Aorta (tissue), 5 donors: ENCODE measurements at regions not wholly inside any gene's neighbourhood (a gene's known extent, or its start where the extent isn't known, plus 50 kb on each side); places are given as distances from the start of the nearest gene placed in this dataset.

ENCODE experiments used
- ATAC-seq: fragments of 200-7000 bp; cut with Tn5 transposase; one replicate; pipeline ENCODE4 v1.9.1; 2022; ENCODE audit warnings: moderate library complexity; ENCODE audit not compliant: low FRiP score
- DNase-seq, 2 donors: peaks; one replicate each; pipeline ENCODE4 v3.0.0-alpha.2; 2020
- H3K27ac ChIP-seq, 2 donors: one replicate each; pipeline ENCODE4 v1.5.1; 2013; ENCODE audit warnings: low read length in 2 of 2, mild to moderate bottlenecking in 2 of 2, moderate library complexity in 2 of 2, control low read depth in 1 of 2, inconsistent platforms in 1 of 2, low read depth in 1 of 2
- H3K27me3 ChIP-seq, 2 donors: one replicate each; pipeline ENCODE4 v1.6.1; 2013; ENCODE audit warnings: control low read depth in 1 of 2, low read length in 1 of 2, mild to moderate bottlenecking in 1 of 2, moderate library complexity in 1 of 2; ENCODE audit not compliant: insufficient read depth in 2 of 2, control insufficient read depth in 1 of 2
- H3K36me3 ChIP-seq, 2 donors: one replicate each; pipeline ENCODE4 v1.6.1; 2013; ENCODE audit warnings: control low read depth in 1 of 2, low read length in 1 of 2, mild to moderate bottlenecking in 1 of 2; ENCODE audit not compliant: insufficient read depth in 2 of 2, control insufficient read depth in 1 of 2
- H3K4me1 ChIP-seq, 2 donors: one replicate each; pipeline ENCODE4 v1.6.1; 2013; ENCODE audit warnings: low read length in 2 of 2, control low read depth in 1 of 2, mild to moderate bottlenecking in 1 of 2, moderate library complexity in 1 of 2; ENCODE audit not compliant: insufficient read depth in 2 of 2, control insufficient read depth in 1 of 2
- H3K4me3 ChIP-seq, 2 donors: one replicate each; pipeline ENCODE4 v1.5.1; 2013; ENCODE audit warnings: low read length in 2 of 2, control low read depth in 1 of 2, mild to moderate bottlenecking in 1 of 2
- H3K9me3 ChIP-seq: one replicate; pipeline ENCODE4 v1.6.1; 2013; ENCODE audit warnings: mild to moderate bottlenecking, low read length; ENCODE audit not compliant: control insufficient read depth
- WGBS, 2 donors: extraction: QIAGEN DNeasy Blood & Tissue Kit; methylation state at CpG; one replicate each; pipeline ENCODE4 v1.1.7; 2013; 5-methylcytosine and 5-hydroxymethylcytosine counted together
- intact Hi-C, 2 donors: fragments of 100-400 bp; cut with DNase I; formaldehyde crosslinking; loops; one replicate each; pipeline versions ENCODE4 v1.14.2 to v1.15.0; 2022
- donor health status: healthy with polysubstance abuse.
- donor health status: Bipolar disorder and iron deficiency.
- donor health status: DM: no; HTN: no; CAD: no.
- donor health status: DM: no; HTN: no; CAD: no.
- donor health status: DM: yes; HTN: yes; CAD: no.

GRCh38 chr9:14395317-14396082 lies 81.6 kb upstream of the NFIB start:
- Histone ChIP-seq H3K27ac (no peak overlapping the region), H3K4me3 (no peak overlapping the region), H3K4me1 (no peaks in the 10 kb centered on the region), H3K36me3 (no peaks in the 10 kb centered on the region), H3K9me3 (peaks cover 2% of the 10 kb centered on the region), H3K27me3 (peaks cover 0 to 2% of the 10 kb centered on the region in 2 donors)
- DNase-seq (no peak), ATAC-seq (no peak)
- WGBS, 2 donors = 93 to 95% methylated on average over 11 of the region's 11 CpGs
- intact Hi-C loops = no loop called here

GRCh38 chr9:14393418-14393817 lies 79.5 kb upstream of the NFIB start:
- no peaks in the 10 kb centered on the region for H3K4me1 ChIP-seq
- peaks cover 2% of the 10 kb centered on the region for H3K9me3 ChIP-seq
- intact Hi-C loops = no loop called here
- H3K36me3 ChIP-seq = no peaks in the 10 kb centered on the region
- no peak for DNase-seq
- peaks cover 0 to 2% of the 10 kb centered on the region in 2 donors for H3K27me3 ChIP-seq
- 76 to 84% methylated on average over 2 of the region's 2 CpGs for WGBS, 2 donors
- H3K27ac ChIP-seq = no peak overlapping the region
- ATAC-seq = no peak
- no peak overlapping the region for H3K4me3 ChIP-seq

- no peak overlapping the region for H3K4me3 ChIP-seq
- peaks cover 0 to 2% of the 10 kb centered on the region in 2 donors for H3K27me3 ChIP-seq
- H3K36me3 ChIP-seq = no peaks in the 10 kb centered on the region
- H3K4me1 ChIP-seq = no peaks in the 10 kb centered on the region
- no peak for ATAC-seq
- H3K27ac ChIP-seq = no peak overlapping the region
- DNase-seq = no peak
- intact Hi-C loops = no loop called here
- H3K9me3 ChIP-seq = peaks cover 2% of the 10 kb centered on the region
- WGBS, 2 donors = 69 to 73% methylated on average over 3 of the region's 3 CpGs
These were observed 77.7 kb upstream of the NFIB start for GRCh38 chr9:14391620-14392019.

GRCh38 chr9:14389657-14390056 lies 75.7 kb upstream of the NFIB start:
- no peaks in the 10 kb centered on the region for H3K4me1 ChIP-seq

GRCh38 chr9:14389146-14389545 lies 75.2 kb upstream of the NFIB start:
- whole genome bisulfite sequencing, 2 donors = 85 to 87% methylated on average over 1 of the region's 1 CpG
- Histone ChIP-seq H3K27me3 (peaks cover 0 to 2% of the 10 kb centered on the region in 2 donors), H3K4me3 (no peak overlapping the region), H3K36me3 (no peaks in the 10 kb centered on the region), H3K27ac (no peak overlapping the region), H3K9me3 (peaks cover 2% of the 10 kb centered on the region), H3K4me1 (no peaks in the 10 kb centered on the region)
- DNase-seq (no peak), ATAC-seq (no peak)
- intact Hi-C loops = no loop called here

More at GRCh38 chr9:14389657-14390056, 75.7 kb upstream of the NFIB start:
- Histone ChIP-seq H3K27me3 (peaks cover 0 to 2% of the 10 kb centered on the region in 2 donors), H3K4me3 (no peak overlapping the region), H3K9me3 (peaks cover 2% of the 10 kb centered on the region), H3K27ac (no peak overlapping the region), H3K36me3 (no peaks in the 10 kb centered on the region)
- ATAC-seq (no peak), DNase-seq (no peak)
- intact Hi-C loops = no loop called here
- WGBS, 2 donors = 78 to 83% methylated on average over 2 of the region's 2 CpGs

- no peak for ATAC-seq
- 93 to 94% methylated on average over 12 of the region's 12 CpGs for WGBS, 2 donors
- H3K36me3 ChIP-seq = no peaks in the 10 kb centered on the region
These were observed 69.8 kb upstream of the NFIB start for GRCh38 chr9:14383773-14384172.

GRCh38 chr9:14383294-14383693 lies 69.4 kb upstream of the NFIB start:
- H3K9me3 ChIP-seq = no peaks in the 10 kb centered on the region
- H3K4me1 ChIP-seq = peaks cover 0 to 2% of the 10 kb centered on the region in 2 donors
- 57 to 67% methylated on average over 2 of the region's 2 CpGs for WGBS, 2 donors
- H3K36me3 ChIP-seq = no peaks in the 10 kb centered on the region
- H3K27me3 ChIP-seq = no peaks in the 10 kb centered on the region
- ATAC-seq (no peak), DNase-seq (no peak)
- no peak overlapping the region for H3K4me3 ChIP-seq
- intact Hi-C loops = no loop called here
- no peak overlapping the region for H3K27ac ChIP-seq

More at GRCh38 chr9:14383773-14384172, 69.8 kb upstream of the NFIB start:
- Histone ChIP-seq H3K9me3 (no peaks in the 10 kb centered on the region), H3K4me1 (peaks cover 0 to 2% of the 10 kb centered on the region in 2 donors), H3K27me3 (no peaks in the 10 kb centered on the region), H3K4me3 (no peak overlapping the region), H3K27ac (no peak overlapping the region)
- intact Hi-C loops = no loop called here
- DNase-seq = no peak

- intact Hi-C loops = no loop called here
- H3K27me3 ChIP-seq = no peaks in the 10 kb centered on the region
These were observed 66.3 kb upstream of the NFIB start for GRCh38 chr9:14380061-14380836.

More at GRCh38 chr9:14380061-14380836, 66.3 kb upstream of the NFIB start:
- ATAC-seq (no peak), DNase-seq (no peak)
- H3K36me3 ChIP-seq = no peaks in the 10 kb centered on the region
- H3K4me3 ChIP-seq = no peak overlapping the region
- no peak overlapping the region for H3K27ac ChIP-seq
- WGBS, 2 donors = 86 to 92% methylated on average over 3 of the region's 3 CpGs
- peaks cover 0 to 2% of the 10 kb centered on the region in 2 donors for H3K4me1 ChIP-seq
- no peaks in the 10 kb centered on the region for H3K9me3 ChIP-seq
